CD4-positive, CD25-positive, alpha-beta regulatory T cell (primary cell): ENCODE measurements at regions not wholly inside any gene's neighbourhood (a gene's known extent, or its start where the extent isn't known, plus 50 kb on each side); places are given as distances from the start of the nearest gene placed in this dataset.

ENCODE experiments used
- ATAC-seq, 2 donors: fragments of 150-1000 bp; cut with Tn5 transposase; one replicate each; pipeline ENCODE4 v1.10.0; 2021; ENCODE audit warnings: low read depth in 2 of 2, moderate number of reproducible peaks in 2 of 2, moderate library complexity in 1 of 2
- DNase-seq, 3 donors: peaks; one replicate each; pipeline versions ENCODE4 v3.0.0 to v3.0.0-alpha.2; 2012 to 2022; ENCODE audit warnings: mixed read lengths in 1 of 3
- H3K27ac ChIP-seq: one replicate; pipeline ENCODE4 v1.7.0; 2013; ENCODE audit warnings: mild to moderate bottlenecking, low read length; ENCODE audit not compliant: insufficient read depth, poor library complexity, severe bottlenecking
- H3K27me3 ChIP-seq: one replicate; pipeline ENCODE4 v1.7.0; 2013; ENCODE audit warnings: low read length; ENCODE audit not compliant: control insufficient read depth, insufficient read depth
- H3K36me3 ChIP-seq: one replicate; pipeline ENCODE4 v1.7.0; 2013; ENCODE audit warnings: mild to moderate bottlenecking, low read length, moderate library complexity; ENCODE audit not compliant: control insufficient read depth, insufficient read depth
- H3K4me1 ChIP-seq: 2 replicates; pipeline ENCODE4 v1.7.0; 2013; ENCODE audit warnings: mild to moderate bottlenecking, low read length; ENCODE audit not compliant: insufficient read depth, control insufficient read depth, poor library complexity, severe bottlenecking
- H3K4me3 ChIP-seq: one replicate; pipeline ENCODE4 v1.7.0; 2013; ENCODE audit warnings: low read depth, mild to moderate bottlenecking, low read length, moderate library complexity
- H3K9me3 ChIP-seq, 2 experiments: 1 replicate in 1 of 2; 2 replicates in 1 of 2; pipeline ENCODE4 v1.7.0; 2013; ENCODE audit warnings: low read length in 2 of 2, mild to moderate bottlenecking in 1 of 2, moderate library complexity in 1 of 2; ENCODE audit not compliant: control insufficient read depth in 2 of 2
- H3K27ac Mint-ChIP-seq, 3 donors: one replicate each; pipeline ENCODE4 v1.8.0; 2020 to 2022; ENCODE audit warnings: mild to moderate bottlenecking in 3 of 3, mixed read lengths in 3 of 3, moderate library complexity in 2 of 3
- H3K27me3 Mint-ChIP-seq: one replicate; pipeline ENCODE4 v1.8.0; 2022; ENCODE audit warnings: mild to moderate bottlenecking, mixed read lengths
- H3K36me3 Mint-ChIP-seq: one replicate; pipeline ENCODE4 v1.8.0; 2020; ENCODE audit warnings: mixed read lengths
- H3K4me1 Mint-ChIP-seq, 4 donors: one replicate each; pipeline ENCODE4 v1.8.0; 2020 to 2022; ENCODE audit warnings: mixed read lengths in 4 of 4, mild to moderate bottlenecking in 1 of 4
- H3K4me3 Mint-ChIP-seq, 4 donors: one replicate each; pipeline ENCODE4 v1.8.0; 2020 to 2022; ENCODE audit warnings: mild to moderate bottlenecking in 4 of 4, mixed read lengths in 4 of 4, moderate library complexity in 3 of 4
- H3K9me3 Mint-ChIP-seq, 7 donors: one replicate each; pipeline ENCODE4 v1.8.0; 2020 to 2022; ENCODE audit warnings: mixed read lengths in 7 of 7, mild to moderate bottlenecking in 3 of 7, moderate library complexity in 2 of 7

DNA sequence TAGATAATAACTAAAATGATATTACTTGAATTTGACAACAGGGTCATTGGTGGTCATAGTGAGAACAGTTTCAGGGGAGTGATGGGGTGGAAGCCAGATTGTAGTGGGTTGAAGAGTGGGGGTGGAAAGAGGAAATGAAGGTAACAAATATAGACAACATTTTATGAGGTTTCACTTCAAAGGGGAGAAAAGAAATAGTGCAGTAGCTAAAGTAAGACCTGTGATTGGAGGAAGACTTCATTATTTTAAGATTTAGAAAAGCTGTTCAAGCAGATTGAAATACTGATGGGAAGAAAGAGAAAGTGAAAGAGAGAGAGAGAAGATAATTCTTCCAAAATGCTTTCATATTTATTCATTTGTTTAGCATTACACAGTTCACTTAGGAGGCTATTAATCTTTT lies 52.0 kb upstream of the KCNA3 start:
- Mint-ChIP-seq H3K9me3 (peaks cover 0 to 1% (median 0%) of the 10 kb centered on the region in 7 donors), H3K27ac (peak overlapping the region; percentile 2 to 90 (median 88)), H3K4me1 (peaks cover 20 to 28% (median 27%) of the 10 kb centered on the region in 4 donors), H3K27me3 (peaks cover 16% of the 10 kb centered on the region), H3K36me3 (no peaks in the 10 kb centered on the region), H3K4me3 (peak overlapping the region; percentile 56 to 75 (median 62))
- peak overlapping the region; percentile 1 for H3K27ac ChIP-seq
- peak overlapping the region; percentile 61 for H3K4me3 ChIP-seq
- DNase-seq (peak in 2 of 3 donors; percentile 24 to 48), ATAC-seq (peak; percentile 24 to 50)
- peaks cover 13% of the 10 kb centered on the region for H3K4me1 ChIP-seq
- no peaks in the 10 kb centered on the region for H3K9me3 ChIP-seq
- H3K27me3 ChIP-seq, result no peaks in the 10 kb centered on the region
- H3K36me3 ChIP-seq, result no peaks in the 10 kb centered on the region
